ENCODE measurements at regions not wholly inside any gene's neighbourhood (a gene's known extent, or its start where the extent isn't known, plus 50 kb on each side); places are given as distances from the start of the nearest gene placed in this dataset.

- intact Hi-C loops (cut with micrococcal nuclease), result no loop called here
- Mint-ChIP-seq H3K27me3 (ENCODE audit: insufficient read depth) (no peaks in the 10 kb centered on the region), H3K9me3 (peaks cover 21% of the 10 kb centered on the region)
Measured at GRCh38 chr15:46620392-46621013, 985.7 kb downstream of the SQOR start.

GRCh38 chr15:46622851-46623250, 988.0 kb downstream of the SQOR start:
- DNase-seq (ENCODE audit: low spot score), result no peak
- intact Hi-C loops (cut with micrococcal nuclease), result no loop called here
- H3K9me3 Mint-ChIP-seq, result peaks cover 24% of the 10 kb centered on the region
- no peak overlapping the region for H3K27ac Mint-ChIP-seq
- H3K4me3 Mint-ChIP-seq, result no peak overlapping the region
- no peaks in the 10 kb centered on the region for H3K4me1 Mint-ChIP-seq (ENCODE audit: low read depth)
- H3K27me3 Mint-ChIP-seq (ENCODE audit: insufficient read depth), result no peaks in the 10 kb centered on the region
- H3K36me3 Mint-ChIP-seq (ENCODE audit: low read depth), result no peaks in the 10 kb centered on the region

More at GRCh38 chr15:46620392-46621013, 985.7 kb downstream of the SQOR start:
- H3K4me3 Mint-ChIP-seq, result no peak overlapping the region
- H3K4me1 Mint-ChIP-seq (ENCODE audit: low read depth), result no peaks in the 10 kb centered on the region
- no peak for DNase-seq (ENCODE audit: low spot score)
- no peaks in the 10 kb centered on the region for H3K36me3 Mint-ChIP-seq (ENCODE audit: low read depth)
- H3K27ac Mint-ChIP-seq, result no peak overlapping the region

- intact Hi-C loops (cut with micrococcal nuclease), result no loop called here
- no peaks in the 10 kb centered on the region for H3K36me3 Mint-ChIP-seq (ENCODE audit: low read depth)
Measured at GRCh38 chr15:46636206-46636605, 1001.4 kb downstream of the SQOR start.

GRCh38 chr15:46644501-46645481, 1010.0 kb downstream of the SQOR start:
- Mint-ChIP-seq H3K27ac (no peak overlapping the region), H3K27me3 (ENCODE audit: insufficient read depth) (no peaks in the 10 kb centered on the region), H3K4me1 (ENCODE audit: low read depth) (no peaks in the 10 kb centered on the region), H3K9me3 (peaks cover 11% of the 10 kb centered on the region), H3K36me3 (ENCODE audit: low read depth) (no peaks in the 10 kb centered on the region), H3K4me3 (no peak overlapping the region)
- no peak for DNase-seq (ENCODE audit: low spot score)
- intact Hi-C loops (cut with micrococcal nuclease), result no loop called here

More at GRCh38 chr15:46636206-46636605, 1001.4 kb downstream of the SQOR start:
- DNase-seq (ENCODE audit: low spot score), result no peak
- H3K27me3 Mint-ChIP-seq (ENCODE audit: insufficient read depth), result no peaks in the 10 kb centered on the region
- peaks cover 5% of the 10 kb centered on the region for H3K9me3 Mint-ChIP-seq
- H3K4me1 Mint-ChIP-seq (ENCODE audit: low read depth), result no peaks in the 10 kb centered on the region
- no peak overlapping the region for H3K27ac Mint-ChIP-seq
- no peak overlapping the region for H3K4me3 Mint-ChIP-seq

- H3K36me3 Mint-ChIP-seq (ENCODE audit: low read depth), result no peaks in the 10 kb centered on the region
- intact Hi-C loops (cut with micrococcal nuclease), result no loop called here
Measured at GRCh38 chr15:46646490-46646889, 1011.7 kb downstream of the SQOR start.

GRCh38 chr15:46647046-46647445, 1012.2 kb downstream of the SQOR start:
- H3K27me3 Mint-ChIP-seq (ENCODE audit: insufficient read depth), result no peaks in the 10 kb centered on the region
- DNase-seq (ENCODE audit: low spot score), result no peak
- H3K27ac Mint-ChIP-seq, result no peak overlapping the region
- H3K36me3 Mint-ChIP-seq (ENCODE audit: low read depth), result no peaks in the 10 kb centered on the region
- intact Hi-C loops (cut with micrococcal nuclease), result no loop called here
- no peaks in the 10 kb centered on the region for H3K4me1 Mint-ChIP-seq (ENCODE audit: low read depth)
- peaks cover 21% of the 10 kb centered on the region for H3K9me3 Mint-ChIP-seq
- no peak overlapping the region for H3K4me3 Mint-ChIP-seq

More at GRCh38 chr15:46646490-46646889, 1011.7 kb downstream of the SQOR start:
- no peaks in the 10 kb centered on the region for H3K27me3 Mint-ChIP-seq (ENCODE audit: insufficient read depth)
- no peaks in the 10 kb centered on the region for H3K4me1 Mint-ChIP-seq (ENCODE audit: low read depth)
- peaks cover 17% of the 10 kb centered on the region for H3K9me3 Mint-ChIP-seq
- no peak overlapping the region for H3K27ac Mint-ChIP-seq
- no peak overlapping the region for H3K4me3 Mint-ChIP-seq
- DNase-seq (ENCODE audit: low spot score), result no peak

- Mint-ChIP-seq H3K4me3 (no peak overlapping the region), H3K27me3 (ENCODE audit: insufficient read depth) (no peaks in the 10 kb centered on the region), H3K4me1 (ENCODE audit: low read depth) (no peaks in the 10 kb centered on the region), H3K36me3 (ENCODE audit: low read depth) (no peaks in the 10 kb centered on the region), H3K27ac (no peak overlapping the region), H3K9me3 (peaks cover 16% of the 10 kb centered on the region)
- intact Hi-C loops (cut with micrococcal nuclease), result no loop called here
- DNase-seq (ENCODE audit: low spot score), result no peak
Measured at GRCh38 chr15:46652266-46652665, 1017.4 kb downstream of the SQOR start.

- H3K27me3 Mint-ChIP-seq (ENCODE audit: insufficient read depth), result no peaks in the 10 kb centered on the region
- H3K4me1 Mint-ChIP-seq (ENCODE audit: low read depth), result no peaks in the 10 kb centered on the region
- no peak overlapping the region for H3K4me3 Mint-ChIP-seq
- no peak for DNase-seq (ENCODE audit: low spot score)
- H3K9me3 Mint-ChIP-seq, result peaks cover 15% of the 10 kb centered on the region
- H3K36me3 Mint-ChIP-seq (ENCODE audit: low read depth), result no peaks in the 10 kb centered on the region
- intact Hi-C loops (cut with micrococcal nuclease), result no loop called here
- H3K27ac Mint-ChIP-seq, result no peak overlapping the region
Measured at GRCh38 chr15:46654993-46655392, 1020.2 kb downstream of the SQOR start.

- intact Hi-C loops (cut with micrococcal nuclease), result no loop called here
- Mint-ChIP-seq H3K9me3 (peaks cover 12% of the 10 kb centered on the region), H3K27ac (no peak overlapping the region), H3K4me3 (no peak overlapping the region), H3K4me1 (ENCODE audit: low read depth) (no peaks in the 10 kb centered on the region), H3K27me3 (ENCODE audit: insufficient read depth) (no peaks in the 10 kb centered on the region), H3K36me3 (ENCODE audit: low read depth) (no peaks in the 10 kb centered on the region)
- DNase-seq (ENCODE audit: low spot score), result no peak
Measured at GRCh38 chr15:46660096-46660842, 1025.4 kb downstream of the SQOR start.

GRCh38 chr15:46670258-46670657, 1035.4 kb downstream of the SQOR start:
- intact Hi-C loops (cut with micrococcal nuclease), result no loop called here
- H3K9me3 Mint-ChIP-seq, result no peaks in the 10 kb centered on the region
- H3K27me3 Mint-ChIP-seq (ENCODE audit: insufficient read depth), result no peaks in the 10 kb centered on the region

GRCh38 chr15:46671336-46671735, 1036.5 kb downstream of the SQOR start:
- intact Hi-C loops (cut with micrococcal nuclease), result no loop called here
- H3K9me3 Mint-ChIP-seq, result no peaks in the 10 kb centered on the region
- no peak overlapping the region for H3K27ac Mint-ChIP-seq

More at GRCh38 chr15:46670258-46670657, 1035.4 kb downstream of the SQOR start:
- Mint-ChIP-seq H3K27ac (no peak overlapping the region), H3K36me3 (ENCODE audit: low read depth) (no peaks in the 10 kb centered on the region), H3K4me1 (ENCODE audit: low read depth) (no peaks in the 10 kb centered on the region), H3K4me3 (no peak overlapping the region)
- DNase-seq (ENCODE audit: low spot score), result no peak

GRCh38 chr15:46672041-46672440, 1037.2 kb downstream of the SQOR start:
- no peak overlapping the region for H3K27ac Mint-ChIP-seq
- no peak for DNase-seq (ENCODE audit: low spot score)
- H3K36me3 Mint-ChIP-seq (ENCODE audit: low read depth), result no peaks in the 10 kb centered on the region
- intact Hi-C loops (cut with micrococcal nuclease), result no loop called here
- H3K9me3 Mint-ChIP-seq, result no peaks in the 10 kb centered on the region
- H3K4me1 Mint-ChIP-seq (ENCODE audit: low read depth), result no peaks in the 10 kb centered on the region
- no peak overlapping the region for H3K4me3 Mint-ChIP-seq
- H3K27me3 Mint-ChIP-seq (ENCODE audit: insufficient read depth), result no peaks in the 10 kb centered on the region

More at GRCh38 chr15:46671336-46671735, 1036.5 kb downstream of the SQOR start:
- Mint-ChIP-seq H3K36me3 (ENCODE audit: low read depth) (no peaks in the 10 kb centered on the region), H3K27me3 (ENCODE audit: insufficient read depth) (no peaks in the 10 kb centered on the region), H3K4me3 (no peak overlapping the region), H3K4me1 (ENCODE audit: low read depth) (no peaks in the 10 kb centered on the region)
- no peak for DNase-seq (ENCODE audit: low spot score)
